Renal cortex interstitium (tissue), 11 donors: ENCODE measurements at regions not wholly inside any gene's neighbourhood (a gene's known extent, or its start where the extent isn't known, plus 50 kb on each side); places are given as distances from the start of the nearest gene placed in this dataset.
"Not testable (repeated sequence)": the region's sequence is repeated elsewhere in the genome, so short reads cannot be mapped to it uniquely, and the experiment has no call there.

Source experiments
- DNase-seq, 11 donors: peaks; one replicate each; pipeline ENCODE4 v3.0.0-alpha.2; 2013; ENCODE audit warnings: low read depth in 9 of 11, low spot score in 4 of 11; ENCODE audit errors: extremely low read depth in 1 of 11

DNA sequence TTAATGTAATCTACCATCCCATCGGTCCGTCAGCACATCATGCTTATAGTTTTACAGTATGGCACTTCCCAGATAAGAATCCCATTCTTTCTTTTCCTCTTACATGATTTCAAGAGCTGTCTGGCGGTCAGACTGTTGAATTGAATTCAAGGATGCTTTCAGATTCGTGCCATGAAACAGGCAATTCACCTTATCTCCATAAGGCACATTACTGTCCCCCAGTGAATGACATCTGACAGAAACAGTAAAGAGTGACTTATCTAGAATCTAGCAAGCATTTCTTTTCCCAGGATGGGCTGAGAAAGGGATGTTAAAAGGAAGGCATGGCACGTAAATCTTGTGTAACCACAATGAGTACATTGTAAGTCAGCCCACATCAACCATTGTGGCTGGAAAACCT, 61.1 kb upstream of the SEM1 start:
- DNase-seq, result no peak

DNA sequence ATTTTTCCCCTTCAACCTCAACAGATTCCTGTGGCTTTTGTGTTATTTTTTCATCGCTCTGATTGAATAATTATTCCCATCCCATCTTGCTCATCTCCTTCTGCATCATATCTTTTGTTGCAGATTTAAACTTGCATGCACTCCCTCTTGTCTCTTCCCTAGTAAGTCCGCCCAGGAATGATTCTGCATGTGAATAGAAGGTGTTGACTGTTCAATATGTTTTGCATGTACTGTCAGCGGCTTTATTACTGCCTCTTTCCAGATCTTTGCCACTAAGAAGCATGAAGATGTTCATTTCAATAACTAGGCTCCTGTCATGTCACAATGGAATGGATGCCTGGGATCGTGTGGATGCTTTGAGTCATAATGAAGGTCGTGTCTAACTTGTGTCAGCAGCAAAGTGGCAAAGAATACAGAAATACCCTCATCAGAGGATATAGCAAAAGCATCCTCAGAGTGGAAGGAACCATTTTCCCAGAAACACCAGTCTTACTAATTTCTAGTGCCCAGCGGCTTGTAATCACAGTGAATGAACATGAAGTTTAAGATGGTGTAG, 62.6 kb upstream of the SEM1 start:
- DNase-seq, result no peak

DNA sequence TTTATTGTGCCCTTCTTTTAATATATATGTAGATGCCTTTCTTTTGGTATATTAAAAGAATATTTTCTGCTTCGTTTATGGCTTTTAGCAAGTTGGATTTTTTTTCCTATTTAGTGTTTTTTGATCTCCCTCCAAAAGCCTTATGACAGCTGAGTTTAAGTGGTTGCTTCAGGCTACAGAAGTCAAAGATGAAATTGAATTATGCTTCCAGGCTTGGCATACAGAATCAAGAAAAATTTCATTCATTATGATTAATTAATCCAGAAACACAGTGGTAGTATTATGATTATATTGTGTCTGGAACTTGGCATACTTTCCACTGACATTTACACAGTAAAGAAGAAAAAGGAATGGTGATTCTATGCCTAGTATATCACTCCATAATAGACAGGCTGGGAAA, 63.8 kb upstream of the SEM1 start:
- DNase-seq, result no peak

DNA sequence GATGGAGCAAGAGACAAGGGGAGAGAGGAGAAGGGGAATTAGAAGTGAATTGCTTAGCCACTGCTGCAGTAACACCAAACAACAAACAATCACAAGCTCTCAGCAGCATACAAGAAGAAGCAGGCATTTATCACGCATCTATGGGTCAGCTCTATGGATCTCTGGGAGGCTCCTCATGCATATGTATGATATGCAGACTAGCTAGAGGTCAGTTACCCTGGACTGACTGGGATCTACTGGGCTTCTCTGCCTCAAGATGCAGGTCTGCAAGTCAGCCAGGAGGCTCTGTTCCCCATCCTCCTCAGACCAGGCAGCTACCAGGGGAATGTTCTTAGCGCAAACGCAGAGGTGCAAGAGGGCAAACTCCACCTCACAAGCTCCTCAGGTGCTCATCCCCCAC, 64.7 kb upstream of the SEM1 start:
- DNase-seq, result no peak

DNA sequence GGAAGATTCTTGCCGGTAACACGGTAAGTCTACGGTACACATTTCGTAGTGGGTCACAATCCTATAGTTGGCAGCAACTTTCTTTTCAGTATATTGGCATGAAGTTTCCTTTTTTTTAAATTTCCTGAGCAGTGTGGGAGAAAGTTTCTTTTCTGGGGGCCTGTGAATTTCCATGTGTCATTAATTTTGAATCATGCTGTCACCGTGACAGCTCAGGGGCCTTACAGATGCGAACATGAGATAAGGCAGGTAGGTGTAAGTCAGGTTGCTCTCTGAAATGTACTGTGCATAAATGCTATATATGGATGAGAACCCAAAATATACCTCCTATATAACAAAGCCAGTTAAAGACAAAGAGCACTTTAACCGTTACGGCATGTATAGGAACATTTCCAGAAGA, 65.4 kb upstream of the SEM1 start:
- DNase-seq, result no peak

DNA sequence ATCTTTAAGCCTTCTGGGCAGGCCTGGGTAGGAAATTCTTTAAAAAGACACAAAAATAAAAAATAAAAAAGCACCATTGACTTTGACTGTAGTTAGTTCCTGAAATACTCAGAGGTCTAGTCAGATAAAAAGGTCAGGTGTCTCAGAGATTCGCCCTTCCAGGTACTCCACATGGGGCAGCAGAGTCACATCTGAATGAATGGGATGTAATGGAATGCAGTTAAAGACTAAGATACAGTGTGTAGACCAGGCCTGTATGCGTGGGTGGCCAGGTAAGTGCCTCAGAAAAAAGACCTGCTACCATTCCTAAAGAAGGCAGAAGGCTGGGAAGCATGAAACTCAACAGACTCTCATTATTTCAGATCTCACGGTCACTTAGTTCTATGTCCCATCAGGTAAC, 68.6 kb upstream of the SEM1 start:
- no peak for DNase-seq

DNA sequence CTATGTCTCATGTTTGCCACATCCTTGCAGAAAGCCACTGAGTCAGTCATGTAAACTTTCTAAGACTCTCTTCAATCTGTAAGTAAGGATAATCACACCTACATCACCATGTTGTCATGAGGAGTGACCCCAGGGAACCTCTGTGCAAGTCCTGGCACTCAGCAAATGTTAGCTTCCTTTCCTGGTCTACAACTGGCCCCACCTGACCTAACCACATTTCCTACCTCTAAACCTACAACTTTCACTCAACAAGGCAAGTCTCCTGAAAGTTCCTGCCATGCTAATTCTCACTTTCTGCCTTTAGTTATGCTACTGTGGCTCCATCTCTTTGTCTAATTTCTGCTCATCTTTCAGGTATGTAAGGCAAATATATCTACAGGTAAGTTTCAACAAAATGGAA, 72.3 kb upstream of the SEM1 start:
- no peak for DNase-seq

DNA sequence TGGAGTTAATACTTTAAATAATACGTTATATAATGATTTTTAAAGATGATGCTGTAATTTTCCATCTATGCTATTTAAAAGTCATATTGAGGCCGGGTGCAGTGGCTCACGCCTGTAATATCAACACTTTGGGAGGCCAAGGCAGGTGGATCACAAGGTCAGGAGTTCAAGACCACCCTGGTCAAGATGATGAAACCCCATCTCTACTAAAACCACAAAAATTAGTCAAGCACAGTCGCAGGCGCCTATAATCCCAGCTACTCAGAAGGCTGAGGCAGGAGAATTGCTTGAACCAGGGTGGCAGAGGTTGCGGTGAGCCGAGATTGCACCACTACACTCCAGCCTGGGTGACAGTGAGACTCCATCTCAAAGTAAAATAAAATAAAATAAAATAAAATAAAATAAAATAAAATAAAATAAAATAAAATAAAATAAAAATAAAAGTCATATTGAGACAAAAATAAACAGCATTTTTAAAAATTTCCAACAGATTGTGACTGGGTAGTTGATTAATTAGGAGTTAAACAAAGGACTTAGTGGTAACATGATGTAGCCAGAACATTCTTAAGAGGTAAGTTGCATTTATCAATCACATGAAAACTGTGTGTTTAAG, 73.1 kb upstream of the SEM1 start:
- DNase-seq, result not testable (repeated sequence)

DNA sequence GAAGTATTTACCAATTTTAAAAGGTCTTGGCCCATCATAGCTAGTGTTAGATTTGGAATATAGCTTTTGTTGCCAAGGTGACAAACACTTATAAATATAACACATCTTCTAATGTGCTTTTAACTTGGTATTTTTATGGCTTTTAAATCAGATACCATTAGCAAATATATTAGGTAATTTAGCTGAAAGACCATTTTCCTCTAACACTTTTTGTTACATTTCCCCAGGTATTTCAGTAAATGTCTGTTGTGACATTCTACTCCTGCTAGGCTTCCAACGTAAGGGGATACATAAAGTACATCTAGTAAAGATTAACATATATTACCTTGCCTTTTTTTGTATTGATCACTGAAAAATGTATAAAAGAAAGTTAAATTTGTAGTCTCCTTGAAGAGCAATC, 75.0 kb upstream of the SEM1 start:
- DNase-seq, result no peak

DNA sequence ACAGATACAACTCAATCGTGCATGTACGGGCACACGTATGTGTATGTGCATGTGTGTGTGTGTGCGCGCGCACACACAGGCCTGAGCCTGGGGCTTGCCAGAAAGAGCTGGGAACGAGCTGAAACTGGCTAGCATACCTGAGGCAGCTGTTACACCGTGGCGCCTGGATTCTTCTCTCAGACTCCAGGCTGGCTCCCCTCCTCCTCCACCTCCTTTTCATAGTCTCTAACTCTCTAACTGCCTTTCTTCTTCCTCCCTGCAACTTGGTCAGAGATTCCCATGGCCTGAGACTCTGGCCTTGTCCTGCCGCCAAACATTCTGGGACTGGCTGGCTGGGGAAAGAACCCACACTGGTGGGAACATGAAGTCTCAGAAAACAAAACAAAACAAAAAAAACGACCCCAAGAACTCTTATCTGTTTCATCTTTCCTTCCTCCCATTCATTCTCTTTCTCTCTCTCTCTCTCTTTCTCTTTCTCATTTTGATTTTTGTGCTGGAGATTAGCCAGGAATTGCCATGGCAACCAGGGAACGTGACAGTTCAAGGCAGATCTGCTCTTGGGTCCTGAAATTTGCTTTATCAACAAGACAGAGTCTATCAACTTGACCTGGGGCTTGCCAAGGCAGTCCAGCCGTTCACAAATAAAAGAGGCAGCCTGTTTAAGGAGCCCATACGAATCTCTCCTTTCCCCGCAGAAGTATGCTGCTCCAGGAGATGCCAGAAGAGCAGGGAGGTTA, 76.8 kb upstream of the SEM1 start:
- peak in 1 of 11 donors; percentile 2 for DNase-seq

DNA sequence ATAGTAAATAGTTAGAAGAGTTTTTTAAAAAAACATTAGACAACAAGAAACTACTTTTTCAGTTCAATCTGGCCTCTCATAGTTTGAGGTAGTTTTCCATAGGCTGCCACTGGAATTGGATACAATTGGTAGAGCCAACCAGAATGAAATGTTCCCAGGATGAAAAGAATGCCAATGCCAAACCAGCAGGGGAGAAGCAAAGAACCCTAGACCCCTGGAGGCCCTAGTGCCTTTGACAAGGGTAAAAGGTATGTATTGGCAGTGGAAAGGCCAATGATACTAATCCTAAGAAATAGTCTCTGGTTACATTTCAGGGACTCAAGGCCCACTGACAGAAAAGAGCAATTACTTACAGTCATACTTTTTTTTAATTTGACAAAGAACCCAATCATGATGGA, 77.4 kb upstream of the SEM1 start:
- no peak for DNase-seq

DNA sequence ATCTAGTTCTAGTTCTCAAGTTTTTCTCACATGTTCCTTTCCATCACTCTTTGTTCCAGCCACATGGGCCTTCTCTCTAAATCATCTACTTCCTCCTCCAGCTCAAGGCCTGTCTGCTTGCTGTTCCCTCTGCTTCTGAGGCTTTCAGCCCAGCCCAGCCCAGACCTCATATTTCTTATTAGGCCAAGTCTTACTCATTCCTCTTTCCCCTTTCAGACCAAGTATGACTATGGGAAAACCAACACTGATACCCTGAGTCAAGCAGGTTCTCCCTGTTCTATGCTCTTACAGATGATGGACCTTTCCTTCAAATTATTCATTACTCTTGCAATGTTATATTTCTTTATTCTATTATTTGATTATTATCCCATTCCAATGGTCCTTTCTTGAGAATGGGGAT, 80.3 kb upstream of the SEM1 start:
- no peak for DNase-seq

DNA sequence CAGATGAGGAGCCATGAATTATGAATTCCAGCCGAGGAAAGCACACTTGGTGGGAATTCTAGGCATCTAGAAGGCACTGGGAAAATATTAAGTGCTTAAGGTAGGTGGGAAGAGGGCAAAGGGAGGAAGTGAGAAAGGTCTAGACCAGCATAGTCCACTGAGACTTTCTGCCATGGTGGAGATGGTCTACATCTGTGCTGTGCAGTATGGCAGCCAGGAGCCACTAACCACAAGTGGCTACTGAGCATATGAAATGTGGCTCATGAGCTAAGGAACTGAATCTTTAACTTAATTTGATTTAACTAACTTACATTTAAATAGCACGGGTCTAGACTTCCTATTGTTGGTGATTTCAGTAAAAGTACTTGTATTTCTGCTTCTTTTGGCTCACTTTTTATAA, 82.5 kb upstream of the SEM1 start:
- DNase-seq, result no peak

DNA sequence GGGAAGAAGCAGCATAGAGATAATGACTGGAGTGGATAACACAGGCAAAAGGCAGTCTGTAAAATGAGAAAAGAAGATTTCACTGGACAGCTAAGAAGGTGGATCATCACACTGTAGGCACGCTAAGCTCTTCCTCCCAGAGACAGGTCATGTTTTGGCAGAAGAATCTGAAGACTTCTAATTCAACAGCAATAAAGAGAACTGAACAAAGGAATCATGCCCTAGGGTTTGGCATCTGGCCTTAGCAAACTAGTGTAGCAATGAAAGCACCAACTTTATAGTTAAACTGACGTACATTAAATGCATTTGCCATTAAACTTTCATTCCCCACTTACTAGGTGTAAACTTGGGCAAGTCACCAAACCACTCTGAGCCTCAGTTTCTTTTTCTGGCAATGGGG, 84.4 kb upstream of the SEM1 start:
- DNase-seq, result no peak

DNA sequence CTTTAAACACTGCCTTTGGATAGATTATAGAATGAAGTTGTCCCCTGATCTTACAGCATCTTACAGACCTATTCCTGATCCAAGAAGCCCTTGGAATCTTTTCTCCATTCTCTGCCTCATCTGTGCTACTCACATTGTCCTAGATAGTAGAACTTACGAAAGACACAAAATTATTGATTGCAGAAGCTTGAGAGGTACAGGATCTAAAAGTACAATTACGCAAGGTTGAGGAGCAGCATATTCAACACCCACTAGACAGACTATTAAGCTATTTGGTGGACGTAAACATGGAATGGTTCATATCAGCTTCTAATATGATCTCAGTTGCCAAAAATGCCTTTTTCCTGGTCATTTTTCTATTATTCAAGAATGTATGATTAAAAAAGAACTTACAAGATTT, 90.5 kb upstream of the SEM1 start:
- no peak for DNase-seq

DNA sequence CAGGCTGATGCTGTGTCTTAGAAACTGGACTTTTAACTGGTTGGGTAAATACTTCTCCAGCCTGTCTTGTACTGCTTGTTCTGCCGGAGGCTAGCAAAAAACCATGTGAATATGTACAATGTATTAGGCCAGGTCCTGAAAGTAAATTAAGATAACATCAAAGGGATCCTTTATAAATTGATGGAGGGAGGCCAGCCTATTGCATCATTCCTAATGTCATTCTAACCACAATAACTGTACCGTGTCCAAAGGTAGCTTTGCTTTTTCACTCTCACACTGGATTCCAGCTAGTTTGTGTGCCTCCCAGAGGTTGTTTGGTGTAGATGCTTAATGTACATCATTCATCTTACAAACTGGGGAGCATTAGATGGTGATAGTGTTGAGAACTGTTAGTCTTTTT, 91.2 kb upstream of the SEM1 start:
- DNase-seq, result no peak

DNA sequence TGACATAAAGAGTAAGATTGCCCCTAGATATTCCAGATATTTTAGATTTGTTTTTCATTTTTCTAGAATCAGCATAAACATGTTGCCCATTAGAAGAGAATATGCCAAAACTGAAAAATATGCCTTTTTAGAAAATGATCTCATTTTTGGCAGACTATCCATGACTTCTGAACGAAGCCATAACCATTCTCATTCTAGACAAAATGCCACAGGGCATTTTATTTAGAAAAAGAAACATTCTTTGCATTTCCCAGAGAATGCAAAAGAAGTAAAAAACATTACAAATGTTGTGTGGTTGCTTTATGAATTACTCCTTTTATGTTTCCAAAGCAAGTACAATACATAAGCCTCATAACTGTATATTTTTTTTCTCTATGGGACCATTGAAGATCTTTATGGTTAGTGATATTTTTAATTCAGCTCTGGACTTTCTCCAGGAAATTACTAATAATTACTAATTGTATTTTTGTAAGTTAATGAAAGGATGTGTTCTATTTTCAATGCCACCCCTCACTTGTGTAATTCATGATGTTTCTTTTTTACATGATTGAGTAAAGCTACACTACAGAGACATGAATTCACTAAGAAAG, 109.6 kb upstream of the SEM1 start:
- DNase-seq, result no peak

DNA sequence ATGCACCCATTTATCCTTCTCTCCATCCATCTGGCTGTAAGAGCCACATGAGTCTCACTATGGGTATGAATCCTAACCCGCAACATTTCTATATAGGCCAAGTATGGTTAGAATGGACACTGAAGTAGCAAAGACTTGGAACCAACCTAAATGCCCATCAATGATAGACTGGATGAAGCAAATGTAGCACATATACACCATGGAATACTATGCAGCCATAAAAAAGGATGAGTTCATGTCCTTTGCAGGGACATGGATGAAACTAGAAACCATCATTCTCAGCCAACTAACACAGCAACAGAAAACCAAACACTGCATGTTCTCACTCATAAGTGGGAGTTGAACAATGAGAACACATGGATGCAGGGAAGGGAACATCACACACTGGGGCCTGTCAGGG, 111.5 kb upstream of the SEM1 start:
- not testable (repeated sequence) for DNase-seq

DNA sequence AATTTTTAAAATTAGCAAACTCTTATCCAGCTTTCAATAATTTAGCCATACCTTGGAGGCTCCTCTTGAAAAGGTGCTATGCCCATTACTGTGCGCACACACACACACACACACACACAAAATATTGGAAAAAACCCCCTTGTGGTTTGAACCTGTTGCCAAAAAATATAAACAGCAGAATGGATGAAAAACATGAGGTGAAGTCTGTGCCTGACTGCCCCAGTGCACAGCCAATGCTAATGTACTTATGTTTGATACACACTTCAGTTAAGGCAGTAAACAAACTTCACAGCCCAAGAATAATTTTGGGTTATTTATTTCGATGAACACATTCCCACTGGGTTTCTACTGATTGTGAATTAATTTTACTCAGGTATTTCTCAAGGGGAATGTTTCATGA, 113.2 kb upstream of the SEM1 start:
- no peak for DNase-seq

DNA sequence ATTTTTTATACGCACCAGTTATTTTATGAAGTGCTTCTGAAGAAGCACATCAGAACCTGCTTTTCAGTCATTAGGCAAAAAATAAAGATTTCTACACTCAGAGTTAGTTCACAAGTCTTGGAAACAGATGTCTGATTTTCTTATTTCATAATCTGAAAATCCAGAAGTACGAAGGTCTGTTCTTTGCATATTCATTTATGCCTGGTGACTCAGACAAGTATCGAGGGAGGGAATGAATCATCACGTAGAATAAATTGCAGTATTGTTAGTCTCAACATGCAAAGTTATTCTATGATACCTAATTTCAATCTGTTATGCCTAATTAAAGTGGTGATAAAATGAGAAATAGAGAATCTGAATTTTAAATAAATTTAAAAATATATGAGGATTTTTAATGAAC, 113.6 kb upstream of the SEM1 start:
- no peak for DNase-seq

DNA sequence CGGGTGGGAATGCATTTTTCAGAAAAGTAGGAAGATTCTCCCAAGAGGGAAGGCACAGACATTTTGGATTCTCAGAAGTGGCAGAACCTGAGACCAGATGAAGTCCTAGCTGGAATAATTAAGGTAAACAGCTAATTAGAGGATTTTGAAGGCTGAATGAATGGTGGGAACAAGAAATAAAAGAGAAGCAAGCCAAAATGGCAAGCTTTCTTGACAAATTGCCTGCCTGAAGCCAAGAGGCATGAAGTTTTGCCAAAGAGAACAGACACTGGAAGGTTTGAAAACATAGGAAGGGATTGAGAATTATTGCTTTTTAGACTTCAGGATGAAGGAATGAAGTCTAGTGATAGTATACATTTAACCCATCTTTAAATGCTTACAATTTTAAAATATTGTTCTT, 115.0 kb upstream of the SEM1 start:
- DNase-seq, result no peak
